GM18519 (cell line): ENCODE measurements at regions not wholly inside any gene's neighbourhood (a gene's known extent, or its start where the extent isn't known, plus 50 kb on each side); places are given as distances from the start of the nearest gene placed in this dataset.
"Not testable (repeated sequence)": the region's sequence is repeated elsewhere in the genome, so short reads cannot be mapped to it uniquely, and the experiment has no call there.

Experiments used
- ATAC-seq: cut with Tn5 transposase; IDR thresholded peaks from one replicate; pipeline ENCODE4 v1.9.1; 2021; ENCODE audit warnings: mild to moderate bottlenecking, moderate library complexity; ENCODE audit not compliant: unreplicated experiment, low FRiP score

DNA sequence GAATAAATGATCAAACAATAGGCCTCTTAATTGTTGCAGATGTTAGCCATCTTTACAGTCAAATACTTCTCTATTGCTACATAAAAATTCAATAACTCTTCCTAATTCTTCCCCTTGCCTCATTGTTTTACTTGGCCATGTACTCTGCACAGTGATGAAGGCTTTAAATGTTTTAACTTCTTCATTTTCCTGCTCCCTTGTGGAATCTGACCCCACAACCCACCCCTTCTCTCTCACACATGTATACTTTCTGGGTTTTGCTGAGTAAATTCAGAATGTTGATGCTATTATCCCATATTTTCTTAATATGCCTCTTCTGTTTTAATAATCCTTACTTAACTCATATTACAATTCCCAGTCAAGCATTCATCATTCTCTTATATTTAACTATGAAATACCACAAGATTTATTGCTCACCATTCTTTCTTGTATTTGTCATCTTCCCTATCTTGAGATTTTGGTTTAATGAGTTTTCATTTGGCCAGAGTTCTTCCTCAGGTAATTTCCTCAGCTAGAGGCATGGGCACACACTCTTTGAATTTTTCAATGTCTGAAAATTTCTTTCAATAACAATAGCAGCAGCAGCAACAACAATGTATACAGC is 327.8 kb upstream of the USP24 start:
- no peak for ATAC-seq

DNA sequence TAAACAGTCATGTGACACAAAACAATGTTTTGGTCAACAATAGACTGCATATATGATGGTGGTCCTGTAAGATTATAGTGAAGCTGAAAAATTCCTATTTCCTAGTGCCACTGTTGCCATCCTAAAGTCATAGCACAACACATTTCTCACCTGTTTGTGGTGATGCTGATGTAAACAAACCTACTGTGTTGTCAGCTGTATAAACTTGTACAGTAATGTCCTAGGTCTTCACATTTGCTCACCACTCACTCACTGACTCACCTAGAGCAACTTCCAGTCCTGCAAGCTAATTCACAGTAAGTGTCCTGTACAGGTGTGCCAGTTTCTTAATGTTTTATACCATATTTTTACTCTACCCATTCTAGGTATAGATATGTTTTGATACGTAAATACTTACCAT is 326.1 kb upstream of the USP24 start:
- no peak for ATAC-seq

DNA sequence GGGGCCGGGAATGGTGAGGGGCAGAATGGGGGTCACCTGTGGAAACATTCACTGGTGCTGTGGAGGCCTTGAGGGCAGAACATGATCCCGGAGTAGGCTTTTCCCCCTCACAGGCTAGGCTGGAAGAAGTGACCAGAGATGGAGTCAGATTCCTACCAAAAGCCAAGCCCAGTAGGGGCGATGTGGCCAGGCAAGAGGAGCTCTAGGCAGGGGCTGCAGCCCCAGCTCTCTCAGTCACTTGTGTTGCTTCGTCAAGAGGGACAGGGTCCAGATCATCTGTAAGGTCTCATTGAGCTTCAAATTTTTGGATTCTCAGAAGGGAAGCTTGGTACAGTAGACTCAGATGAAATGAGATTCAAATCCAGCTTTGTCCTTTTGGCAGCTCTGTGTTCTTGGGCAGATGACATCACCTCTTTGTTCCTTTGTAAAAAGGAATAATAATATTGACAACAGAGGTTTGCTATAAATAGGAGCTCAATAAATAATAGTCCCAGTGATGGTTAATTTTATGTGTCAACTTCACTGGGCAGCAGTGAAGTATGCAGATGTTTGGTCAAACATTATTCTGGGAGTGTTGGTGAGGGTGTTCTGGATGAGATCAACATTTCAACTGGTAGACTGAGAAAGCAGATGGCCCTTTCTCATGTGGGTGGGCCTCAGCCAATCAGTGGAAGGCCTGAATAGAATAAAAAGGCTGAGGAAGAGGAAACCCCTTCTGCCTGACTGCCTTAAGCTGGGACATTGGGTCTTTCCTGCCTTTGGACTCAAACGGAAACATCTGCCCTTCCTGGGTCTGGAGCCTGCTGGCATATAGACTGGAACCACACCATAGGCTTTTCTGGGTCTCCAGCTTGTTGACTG is 324.7 kb upstream of the USP24 start:
- ATAC-seq = no peak

DNA sequence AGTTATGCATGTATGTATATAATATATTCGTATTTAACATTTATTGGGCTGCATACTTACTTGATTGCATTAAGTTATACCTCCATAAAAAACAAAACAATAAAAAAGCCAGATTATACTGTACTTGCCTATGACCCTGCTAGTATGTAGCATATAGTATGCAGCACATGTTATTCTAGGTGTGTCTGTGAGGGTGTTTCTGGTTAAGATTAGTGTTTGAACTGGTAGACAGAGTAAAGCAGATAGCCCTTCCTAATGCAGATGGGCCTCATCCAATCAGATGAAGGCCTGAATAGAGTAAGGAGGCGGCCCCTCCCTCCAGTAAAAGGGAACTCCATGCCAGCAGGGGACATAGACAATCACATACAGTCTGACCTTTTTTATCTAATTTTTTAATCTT is 323.3 kb upstream of the USP24 start:
- no peak for ATAC-seq

DNA sequence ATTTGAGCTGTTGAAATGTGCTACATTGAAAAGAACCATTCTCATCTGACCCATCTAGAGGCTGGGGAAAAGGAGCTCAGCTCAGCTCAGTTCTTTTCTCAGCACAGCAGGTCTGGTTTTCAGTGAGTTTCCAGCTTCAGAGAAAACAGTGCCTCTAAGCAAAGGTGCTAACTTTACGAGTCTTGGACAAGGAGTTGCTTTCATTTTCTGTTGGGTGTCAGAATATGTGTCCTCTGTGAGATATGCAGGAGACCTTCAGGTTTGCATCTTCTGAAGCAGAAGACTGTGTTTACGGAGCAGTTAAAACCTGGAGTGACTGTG is 321.3 kb upstream of the USP24 start:
- no peak for ATAC-seq

DNA sequence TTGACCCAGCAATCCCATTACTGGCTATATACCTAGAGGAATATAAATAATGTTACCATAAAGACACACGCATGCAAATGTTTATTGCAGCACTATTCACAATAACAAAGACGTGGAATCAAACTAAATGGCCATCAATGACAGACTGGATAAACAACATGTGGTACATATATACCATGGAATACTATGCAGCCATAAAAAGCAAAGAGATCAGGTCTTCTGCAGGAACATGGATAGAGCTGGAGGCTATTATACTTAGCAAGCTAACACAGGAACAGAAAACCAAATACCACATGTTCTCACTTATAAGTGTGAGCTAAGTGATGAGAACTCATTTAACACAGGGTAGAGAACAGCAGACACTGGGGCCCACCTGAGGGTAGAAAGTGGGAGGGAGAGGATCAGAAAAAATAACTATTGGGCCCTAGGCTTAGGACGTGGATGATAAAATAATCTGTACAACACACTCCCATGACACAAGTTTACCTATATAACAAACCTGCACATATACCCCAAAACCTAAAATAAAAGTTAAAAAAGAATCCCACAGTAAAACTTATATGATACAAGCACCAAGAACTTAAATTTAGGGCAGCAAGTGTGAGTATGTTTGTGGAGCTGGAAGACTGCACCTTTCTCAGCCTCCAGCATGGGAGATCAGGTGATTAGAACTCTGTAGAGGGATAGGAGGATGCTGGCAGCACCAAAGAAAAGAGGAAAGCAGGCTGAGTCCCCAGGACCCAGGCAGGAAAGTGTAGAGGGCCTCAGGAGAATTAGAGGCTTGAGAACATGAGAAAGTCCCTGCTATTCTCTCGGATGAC is 320.8 kb upstream of the USP24 start:
- no peak for ATAC-seq

DNA sequence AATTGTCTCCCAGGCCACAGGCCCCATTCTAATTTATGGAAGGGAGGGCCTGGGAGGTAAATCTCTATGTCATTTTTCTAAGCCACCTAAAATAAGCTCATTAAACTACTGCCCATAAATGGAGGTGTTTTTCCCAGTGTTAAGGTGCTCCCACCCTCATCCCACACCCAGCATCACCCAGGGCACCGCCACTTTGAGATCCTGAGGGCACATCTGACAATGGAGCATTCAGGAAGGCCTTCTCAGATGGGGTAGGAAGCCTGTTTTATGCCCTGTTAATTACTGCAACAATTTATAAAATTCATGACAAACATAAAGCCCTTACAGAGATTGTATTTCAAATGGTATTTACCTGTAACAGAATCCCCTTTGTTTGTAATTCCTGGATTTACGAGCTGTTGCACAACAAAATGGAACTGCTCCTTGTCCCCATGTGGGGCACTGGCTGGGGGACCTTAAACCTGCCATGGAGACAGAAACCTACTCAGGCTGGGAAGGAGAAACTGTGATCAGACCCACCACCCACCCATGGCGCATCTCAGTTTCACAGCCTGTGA is 319.5 kb upstream of the USP24 start:
- no peak for ATAC-seq

DNA sequence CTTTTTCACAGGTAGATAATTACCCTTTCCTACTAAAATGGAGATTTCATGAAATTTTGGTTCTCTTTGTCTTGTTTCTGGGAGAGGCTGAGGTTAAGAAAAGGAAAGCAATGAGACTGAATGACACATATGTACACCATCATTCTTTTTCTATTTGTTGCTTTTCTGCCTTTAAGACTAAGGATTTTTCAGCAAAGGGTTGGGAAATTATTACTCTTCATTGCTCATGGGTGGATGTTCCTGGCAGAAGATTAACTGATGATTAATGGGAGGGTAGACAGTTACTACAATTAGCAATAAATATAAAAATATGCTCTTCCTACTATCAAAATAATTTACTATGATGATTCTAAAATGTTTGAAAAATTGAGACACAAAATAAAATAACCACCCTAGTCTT is 316.5 kb upstream of the USP24 start:
- ATAC-seq = no peak

DNA sequence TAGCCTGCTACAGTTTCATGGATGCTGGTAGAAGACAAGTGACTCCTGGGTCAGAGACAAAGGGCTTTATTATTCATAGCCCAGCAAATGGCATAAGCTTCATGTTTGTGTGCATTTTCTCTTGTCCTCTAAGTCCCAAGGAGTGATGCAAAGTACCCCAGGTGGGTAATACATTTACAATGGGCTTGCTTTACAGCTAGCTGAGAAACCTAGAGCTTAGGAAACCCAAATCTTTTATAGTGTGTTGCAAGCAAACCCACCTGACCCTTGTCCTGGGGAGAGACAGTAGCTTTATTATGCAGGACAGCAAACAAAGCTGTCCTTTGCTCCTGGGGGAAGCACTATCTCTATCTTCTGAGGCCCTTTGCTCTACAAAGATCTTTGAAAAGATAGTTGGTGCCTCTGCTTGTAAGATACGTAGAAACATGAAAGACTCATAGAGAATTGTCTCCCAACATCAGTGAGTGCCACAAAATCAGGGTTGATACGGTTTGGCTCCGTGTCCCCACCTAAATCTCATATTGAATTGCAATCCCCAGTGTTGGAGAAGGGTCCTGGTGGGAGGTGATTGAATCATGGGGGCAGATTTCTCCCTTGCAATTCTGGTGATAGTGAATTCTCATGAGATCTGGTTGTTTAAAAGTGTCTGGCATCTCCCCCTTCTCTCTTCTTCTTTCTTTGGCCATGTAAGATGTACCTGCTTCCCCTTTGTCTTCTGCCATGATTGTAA is 315.8 kb upstream of the USP24 start:
- no peak for ATAC-seq

DNA sequence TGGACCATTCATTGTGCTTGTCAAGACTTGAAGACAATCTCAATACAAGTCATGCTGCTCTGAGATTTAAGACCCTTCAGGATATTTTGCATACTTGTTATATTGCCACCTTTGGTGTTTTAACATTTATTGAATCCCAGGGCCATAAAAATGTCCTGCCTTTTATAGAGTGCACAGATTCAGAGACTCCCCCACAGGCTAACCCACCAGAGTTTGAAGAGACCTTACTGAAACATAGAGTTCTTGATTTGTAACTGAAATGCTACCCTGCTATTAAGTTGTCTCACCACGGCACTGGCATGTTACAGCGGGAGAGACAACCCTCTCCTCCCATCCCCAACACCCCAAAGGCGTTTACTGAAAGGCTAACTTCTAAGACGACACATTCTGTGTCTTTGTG is 313.9 kb upstream of the USP24 start:
- no peak for ATAC-seq

DNA sequence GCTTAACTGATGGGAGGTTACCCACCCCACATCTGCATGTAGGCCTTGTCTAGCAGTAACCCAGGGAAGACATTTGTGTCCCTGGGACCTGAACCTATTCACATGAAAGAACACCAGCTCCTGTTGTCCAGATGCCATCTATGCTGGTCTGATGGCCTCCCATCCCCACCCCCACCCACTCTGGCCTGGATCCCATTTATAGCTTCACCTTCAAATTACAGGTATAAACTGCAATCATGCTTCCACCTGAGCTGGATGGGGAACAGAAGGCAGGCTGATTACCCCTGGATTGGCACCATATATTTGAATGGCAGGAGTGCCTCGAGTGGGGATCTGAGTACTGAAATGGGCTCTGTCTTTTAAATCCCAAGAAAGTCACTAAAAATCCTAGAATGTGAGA is 312.7 kb upstream of the USP24 start:
- no peak for ATAC-seq

DNA sequence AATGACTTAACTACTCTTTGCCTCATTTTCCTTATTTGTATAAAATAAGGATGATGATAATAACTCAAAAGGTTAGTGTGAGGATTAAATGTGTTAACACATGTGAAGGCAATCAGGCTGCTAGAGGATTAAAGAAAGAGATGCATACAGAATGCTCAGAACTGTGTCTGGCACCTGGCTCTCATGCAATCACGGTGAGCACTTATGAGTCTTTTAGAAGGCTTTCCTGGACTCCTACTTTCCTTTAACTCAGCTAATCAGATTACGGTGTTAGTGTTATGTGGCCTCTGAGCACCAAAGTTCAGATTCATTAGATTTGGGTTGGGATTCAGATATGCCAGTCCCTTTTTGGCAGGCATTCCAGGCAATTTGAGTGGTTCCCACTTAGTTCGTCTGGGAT is 311.6 kb upstream of the USP24 start:
- ATAC-seq = no peak

DNA sequence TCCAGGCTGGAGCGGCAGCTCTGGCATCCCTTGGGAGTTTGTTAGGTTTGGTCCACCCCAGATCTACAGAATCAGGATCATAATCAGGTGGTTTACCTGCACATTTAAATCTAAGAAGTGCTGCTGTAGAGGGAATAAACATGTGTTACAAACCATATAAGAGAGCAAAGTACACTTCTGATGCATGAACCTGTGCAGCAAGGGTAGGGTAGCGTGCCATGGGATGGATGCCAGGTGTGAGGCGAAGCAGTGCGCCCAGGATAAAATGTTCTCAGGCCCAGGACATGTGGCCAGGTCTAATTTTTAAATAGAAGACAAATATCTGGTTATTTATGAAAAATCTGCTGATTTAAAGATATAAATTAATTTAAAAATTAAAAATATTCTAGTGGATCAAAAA is 308.8 kb upstream of the USP24 start:
- no peak for ATAC-seq

DNA sequence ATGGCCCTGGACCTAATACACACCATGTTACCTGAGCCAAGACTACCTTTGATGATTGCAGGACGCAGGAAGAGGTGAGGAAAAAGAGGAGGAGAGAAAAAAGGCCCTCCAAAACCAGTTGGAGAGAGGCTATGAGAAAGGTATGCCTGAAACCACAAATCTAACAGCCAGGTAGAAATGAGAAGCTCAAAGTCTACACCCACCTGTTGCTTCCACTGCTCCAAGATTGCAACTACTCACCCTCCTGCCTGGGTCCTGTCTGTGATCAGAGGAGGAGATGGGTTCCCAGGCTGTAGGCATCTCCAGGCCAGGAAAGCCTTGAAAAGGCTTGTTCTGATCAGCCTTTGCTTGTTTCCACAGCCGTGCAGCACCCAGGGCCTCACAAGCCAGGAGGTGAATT is 307.8 kb upstream of the USP24 start:
- ATAC-seq = no peak

DNA sequence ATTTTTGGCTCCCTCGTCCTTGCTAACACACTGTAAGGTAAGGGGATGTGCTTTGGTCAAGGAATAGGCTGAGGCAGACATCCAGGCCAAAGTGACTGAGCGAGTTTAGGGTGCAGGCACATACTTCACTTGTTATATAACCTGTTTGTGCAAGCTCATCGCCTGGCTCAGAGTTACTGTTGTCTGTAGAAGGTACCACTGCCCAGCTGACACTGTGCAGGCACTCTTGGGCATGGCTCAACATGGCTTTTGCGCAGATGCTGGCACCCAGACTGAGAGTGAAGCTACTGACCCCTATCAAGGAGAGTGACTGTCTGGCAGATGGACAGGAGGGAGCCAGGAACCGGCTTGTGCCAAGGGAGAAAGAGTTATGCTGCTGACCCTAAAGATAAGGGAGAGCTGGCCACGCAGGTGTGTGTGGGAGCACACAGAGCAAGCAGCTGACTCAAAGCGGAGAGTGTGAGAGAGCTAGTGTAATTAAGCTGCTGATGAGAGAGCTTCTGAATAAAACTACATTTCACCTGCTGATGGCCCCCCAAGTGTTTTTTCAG is 307.3 kb upstream of the USP24 start:
- ATAC-seq = no peak

DNA sequence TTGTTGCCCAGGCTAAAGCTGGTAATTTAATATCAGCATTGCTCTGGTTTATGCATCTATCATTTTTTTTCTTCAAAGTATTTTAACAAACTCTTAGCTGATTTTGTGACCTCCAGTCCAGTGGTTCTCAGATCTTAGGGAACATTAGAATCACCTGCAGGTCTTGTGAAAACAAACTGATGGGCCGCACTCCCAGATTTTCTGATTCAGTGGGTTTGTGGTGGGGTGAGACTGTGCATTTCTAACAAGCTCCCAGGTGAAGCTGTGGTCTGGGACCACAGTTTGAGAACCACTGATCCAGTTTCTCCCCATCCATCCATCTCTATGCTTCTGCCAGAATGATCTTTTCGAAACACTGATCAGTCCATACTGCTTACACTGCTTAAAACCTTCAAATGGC is 305.7 kb upstream of the USP24 start:
- ATAC-seq = no peak

DNA sequence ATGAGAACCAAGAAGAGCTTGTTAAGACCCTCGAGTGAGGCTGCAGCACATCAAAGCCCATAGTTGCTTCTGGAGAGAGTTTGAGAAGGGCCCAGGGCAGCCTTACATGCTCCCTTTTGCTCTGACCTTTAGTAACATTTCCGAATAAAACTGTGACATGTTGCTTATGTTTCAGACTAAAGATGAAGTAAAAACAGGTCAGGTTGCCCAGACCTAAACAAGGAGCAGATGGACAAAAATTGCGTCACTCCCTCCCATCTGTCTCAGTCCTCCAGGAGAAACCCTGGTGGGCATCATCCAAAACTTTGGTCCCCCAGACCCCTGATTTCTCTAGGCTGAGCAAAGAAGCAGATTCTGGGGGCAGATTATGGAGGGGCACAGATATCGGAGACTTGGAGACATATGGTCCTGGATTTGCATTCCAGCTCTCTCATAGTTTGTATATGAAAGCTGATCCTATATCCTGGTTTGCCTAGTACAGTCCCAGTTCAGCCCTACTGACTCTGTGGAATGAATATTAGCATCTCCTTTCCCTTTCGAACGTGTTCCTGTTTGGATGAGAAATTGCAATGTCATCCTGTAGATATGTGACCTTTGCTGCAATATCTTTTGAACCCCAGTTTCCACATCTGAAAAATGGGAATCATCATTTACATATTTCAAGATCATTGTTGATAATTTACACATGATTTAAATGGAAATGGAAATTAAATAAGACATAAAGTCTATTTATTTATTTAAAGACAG is 304.9 kb upstream of the USP24 start:
- no peak for ATAC-seq

DNA sequence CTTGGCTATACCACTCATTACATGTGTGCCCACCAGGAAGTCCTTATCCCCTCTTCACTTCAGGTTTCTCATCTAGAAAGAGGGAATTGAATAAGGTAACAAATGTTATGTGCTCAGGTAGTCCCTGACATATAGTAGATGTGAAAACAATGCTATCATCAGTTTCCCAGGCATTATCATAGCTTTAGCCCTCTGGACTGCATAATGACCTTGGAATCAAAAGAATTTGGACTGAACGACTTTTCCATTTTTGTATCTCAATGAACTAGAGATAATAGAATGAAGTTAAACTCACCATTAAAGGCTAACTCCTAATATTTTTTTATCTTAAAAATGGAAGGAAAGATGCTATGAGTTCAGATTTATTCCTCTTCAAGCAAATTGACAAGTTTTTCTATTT is 304.1 kb upstream of the USP24 start:
- ATAC-seq = no peak

DNA sequence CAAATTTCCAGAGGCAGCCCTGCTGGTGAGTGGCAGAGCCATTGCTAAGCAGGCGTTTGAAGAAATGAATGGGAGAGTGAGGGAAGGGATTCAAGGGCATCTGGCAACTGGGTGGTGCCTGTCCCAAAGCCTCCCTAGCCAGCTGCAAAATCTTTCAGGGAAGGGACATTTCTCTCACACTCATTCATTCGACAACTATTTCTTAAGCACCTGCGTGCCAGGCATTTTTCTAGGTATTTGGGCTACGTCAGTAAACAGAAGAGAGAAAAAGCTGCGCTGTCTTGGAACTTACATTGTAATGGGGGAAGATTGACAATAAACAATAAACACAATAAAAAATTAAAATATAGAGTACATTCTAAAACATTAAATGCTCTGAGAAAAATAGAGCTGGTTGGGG is 301.9 kb upstream of the USP24 start:
- ATAC-seq = no peak

DNA sequence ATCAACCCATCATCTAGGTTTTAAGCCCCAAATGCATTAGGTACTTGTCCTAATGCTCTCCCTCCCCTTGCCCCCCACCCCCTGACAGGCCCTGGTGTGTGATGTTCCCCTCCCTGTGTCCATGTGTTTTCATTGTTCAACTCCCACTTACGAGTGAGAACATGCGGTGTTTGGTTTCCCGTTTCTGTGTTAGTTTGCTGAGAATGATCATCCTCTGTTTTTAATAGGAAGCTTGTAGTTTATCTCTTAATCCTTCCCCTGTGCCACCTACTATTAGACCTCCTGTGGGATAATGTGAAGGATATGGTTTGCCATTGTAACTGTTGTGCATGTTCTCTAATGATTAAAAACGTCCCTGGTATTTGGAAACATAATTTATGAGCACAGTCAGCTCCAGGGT is 299.4 kb upstream of the USP24 start:
- ATAC-seq = not testable (repeated sequence)
